GM18867 (cell line): ENCODE measurements at regions not wholly inside any gene's neighbourhood (a gene's known extent, or its start where the extent isn't known, plus 50 kb on each side); places are given as distances from the start of the nearest gene placed in this dataset.

Experiments
- ATAC-seq: cut with Tn5 transposase; IDR thresholded peaks from one replicate; pipeline ENCODE4 v1.9.1; 2021; ENCODE audit warnings: mild to moderate bottlenecking, moderate library complexity; ENCODE audit not compliant: unreplicated experiment

DNA sequence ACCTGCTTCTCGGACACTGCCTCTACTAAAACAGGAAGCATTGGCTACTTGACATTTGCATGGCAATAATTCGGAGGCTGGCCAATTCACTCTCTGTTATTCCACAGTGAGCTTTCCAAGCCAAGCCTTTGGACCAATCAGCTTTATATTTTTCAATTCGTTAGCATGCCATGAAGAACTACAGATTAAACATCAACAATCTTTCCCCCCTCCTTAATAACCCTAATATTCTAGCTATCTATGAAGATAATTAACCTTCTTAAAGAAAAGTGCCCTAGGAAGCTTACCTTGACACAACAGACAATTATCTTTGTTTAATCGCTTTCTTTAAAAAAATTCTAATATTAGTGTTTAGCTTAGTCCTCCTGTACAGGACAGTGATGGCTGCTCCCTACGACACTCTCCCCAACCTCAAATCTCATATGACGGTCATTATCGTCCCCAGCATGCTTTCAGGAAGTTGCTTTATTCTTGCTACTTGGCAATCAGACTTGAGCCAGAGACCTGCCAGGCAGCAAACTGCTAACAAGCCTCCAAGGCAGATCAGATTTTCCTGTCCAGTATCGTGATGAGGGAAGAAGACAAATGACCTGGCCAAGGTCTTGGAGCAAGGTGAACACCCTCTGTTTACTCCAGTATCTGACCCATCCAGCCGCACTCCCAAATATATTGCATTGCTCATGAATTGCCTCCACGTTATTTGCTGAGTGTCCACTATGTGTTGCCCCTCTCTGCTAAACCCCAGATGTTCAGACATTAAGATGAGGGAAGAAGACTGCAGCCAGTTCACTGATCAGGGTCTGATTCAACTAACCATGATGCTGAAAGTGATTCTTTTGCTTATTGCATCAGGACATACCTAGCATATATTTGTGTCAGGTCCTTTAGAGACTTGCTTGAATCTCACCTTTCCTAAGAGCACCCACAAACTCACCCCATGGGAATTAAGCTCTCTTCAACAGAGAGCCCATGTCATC, 68.1 kb upstream of the LPP start:
- no peak for ATAC-seq

DNA sequence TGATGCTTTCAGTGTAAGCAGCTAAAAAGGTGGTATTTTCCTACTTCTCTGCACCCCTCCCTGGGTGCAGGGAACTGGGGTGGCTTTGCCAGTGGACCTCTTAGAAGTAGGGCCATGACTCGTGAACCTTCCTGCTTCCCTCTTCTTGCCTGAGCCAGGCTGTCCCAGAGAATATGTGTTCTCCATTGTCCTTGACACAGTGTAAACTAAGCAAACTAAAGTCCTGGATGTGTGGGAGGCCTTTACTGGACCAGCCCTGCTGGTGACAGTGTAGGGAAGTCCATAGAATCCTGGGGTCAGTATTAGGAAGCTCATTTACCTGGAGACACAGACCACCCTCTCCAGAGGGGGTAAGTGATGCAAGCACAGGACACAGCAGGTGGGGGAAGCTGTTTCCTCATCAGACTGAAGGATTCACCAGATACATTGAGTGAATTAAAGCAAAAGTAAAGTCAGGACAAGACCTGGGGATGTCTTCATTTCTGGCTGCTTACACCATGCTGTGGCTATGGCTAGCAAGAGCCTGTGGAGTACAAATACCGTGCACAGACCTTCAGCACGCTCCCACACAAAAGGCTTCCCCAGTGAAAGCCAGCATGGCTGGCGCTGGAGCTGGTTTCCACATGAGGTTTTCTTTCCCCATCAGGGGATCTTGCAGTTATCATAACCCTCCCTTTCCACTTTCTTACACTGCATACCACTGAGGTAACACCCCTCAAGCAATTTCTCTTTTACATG, 64.8 kb upstream of the LPP start:
- ATAC-seq: no peak

- no peak for ATAC-seq
These were observed 63.2 kb upstream of the LPP start for GRCh38 chr3:188090620-188091309.

- ATAC-seq: no peak
These were observed 62.2 kb upstream of the LPP start for GRCh38 chr3:188091746-188092145.

- no peak for ATAC-seq
These were observed 61.3 kb upstream of the LPP start for GRCh38 chr3:188092648-188093047.

GRCh38 chr3:188095431-188095830, 58.5 kb upstream of the LPP start:
- no peak for ATAC-seq

DNA sequence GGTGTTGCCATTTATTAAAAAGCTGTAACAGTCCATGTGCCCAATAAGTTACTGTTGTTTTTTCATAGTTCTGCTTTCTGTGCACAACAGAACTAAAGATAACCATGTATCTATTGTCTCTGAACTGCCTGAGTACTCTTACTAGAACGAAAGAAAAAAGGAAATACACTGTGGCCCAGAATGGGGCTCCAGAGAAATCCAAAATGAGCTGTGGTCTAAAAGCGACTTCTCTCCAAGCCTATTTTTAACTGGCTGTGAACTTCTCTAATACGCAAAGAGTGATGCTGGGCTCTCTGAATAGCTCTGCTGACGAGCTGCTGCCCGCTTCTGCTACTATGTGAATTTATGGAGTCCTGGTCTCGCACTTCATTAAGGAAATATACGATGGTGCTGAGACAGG, 56.2 kb upstream of the LPP start:
- ATAC-seq: no peak

- ATAC-seq: no peak
These were observed 54.0 kb upstream of the LPP start for GRCh38 chr3:188099907-188100306.

- ATAC-seq: no peak
These were observed 51.0 kb upstream of the LPP start for GRCh38 chr3:188102861-188103547.

DNA sequence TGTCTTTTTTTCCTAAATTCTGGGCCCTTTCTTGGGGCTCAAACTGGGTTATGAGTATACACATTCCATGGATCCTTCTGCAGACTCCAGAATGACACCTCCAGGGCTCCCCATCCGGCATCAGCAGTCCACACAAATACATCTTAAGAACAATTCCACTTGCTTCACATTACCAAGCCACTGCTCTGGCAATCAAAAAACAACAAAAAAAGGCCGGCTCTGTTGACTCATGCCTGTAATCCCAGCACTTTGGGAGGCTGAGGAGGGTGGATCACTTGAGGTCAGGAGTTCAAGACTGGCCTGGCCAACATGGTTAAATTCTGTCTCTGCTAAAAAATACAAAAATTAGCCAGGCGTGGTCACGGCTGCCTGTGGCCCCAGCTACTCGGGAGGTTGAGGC, 49.9 kb upstream of the LPP start:
- ATAC-seq: no peak
